Endothelial cell of umbilical vein (primary cell): ENCODE measurements at regions not wholly inside any gene's neighbourhood (a gene's known extent, or its start where the extent isn't known, plus 50 kb on each side); places are given as distances from the start of the nearest gene placed in this dataset.

Source experiments
- BruUV-seq: library from RNA; stranded (reverse); fragments of 400-500 nt; replicated peaks from 2 replicates; lab custom pipeline; 2021; lab: Mats Ljungman, UMichigan
- CTCF ChIA-PET: fragments of 300-600, 350-600 bp; sonication (Branson Sonifier 250); formaldehyde crosslinking; loops from one replicate; lab custom pipeline; 2021; ENCODE audit warnings: antibody characterized with exemption, inconsistent platforms; lab: Charles Lee
- POLR2A ChIA-PET: fragments of 300-600, 350-600 bp; sonication (Branson Sonifier 250); formaldehyde crosslinking; loops from one replicate; lab custom pipeline; 2021; ENCODE audit warnings: antibody characterized with exemption, inconsistent platforms; lab: Charles Lee
- DNase-seq: peaks from one replicate; pipeline ENCODE4 v3.0.0-alpha.2; 2011; ENCODE audit warnings: low read depth, low spot score
- FAIRE-seq: peaks from 2 replicates; lab custom pipeline; 2011; peaks lifted over from hg19 to GRCh38; lab: Jason Lieb, UNC
- H2AFZ ChIP-seq: 2 replicates; pipeline ENCODE4 v1.6.0; 2012; ENCODE audit warnings: low read depth, low read length, control low read depth, inconsistent platforms
- H3K27ac ChIP-seq: 2 replicates; pipeline ENCODE4 v1.5.1; 2011; ENCODE audit warnings: low read depth, mild to moderate bottlenecking, control low read depth, low read length, moderate library complexity; ENCODE audit not compliant: insufficient read depth
- H3K27me3 ChIP-seq, 2 experiments: 2 replicates each; pipeline versions ENCODE4 v1.6.0 to v1.6.1; 2011; ENCODE audit warnings: low read length in 2 of 2, mixed read lengths in 1 of 2; ENCODE audit not compliant: control insufficient read depth in 2 of 2, insufficient read depth in 2 of 2
- H3K36me3 ChIP-seq, 2 experiments: 2 replicates in 1 of 2; 3 replicates in 1 of 2; pipeline ENCODE4 v1.5.1; 2011; ENCODE audit warnings: low read length in 2 of 2, mild to moderate bottlenecking in 1 of 2, moderate library complexity in 1 of 2; ENCODE audit not compliant: control insufficient read depth in 2 of 2, insufficient read depth in 2 of 2; ENCODE audit errors: extremely low read depth in 1 of 2
- H3K4me1 ChIP-seq: 3 replicates; pipeline ENCODE4 v1.5.1; 2011; ENCODE audit warnings: mild to moderate bottlenecking, low read length; ENCODE audit not compliant: control insufficient read depth, insufficient read depth; ENCODE audit errors: extremely low read depth
- H3K4me2 ChIP-seq: 2 replicates; pipeline ENCODE4 v1.6.1; 2011; ENCODE audit warnings: low read length, control low read depth, mixed read lengths; ENCODE audit not compliant: insufficient read depth
- H3K4me3 ChIP-seq, 3 experiments: fragments of 200-600 bp in 1 of 3; sonication (generic), shearing (Covaris generic) in 1 of 3; replicated peaks in 1 of 3; 2 replicates each; pipeline ENCODE4 v1.5.1; 2011 to 2016; ENCODE audit warnings: control low read depth in 3 of 3, low read length in 3 of 3, mild to moderate bottlenecking in 2 of 3, inconsistent platforms in 1 of 3, low read depth in 1 of 3, moderate library complexity in 1 of 3; ENCODE audit not compliant: insufficient read depth in 1 of 3
- H3K79me2 ChIP-seq: 2 replicates; pipeline ENCODE4 v1.6.0; 2012; ENCODE audit warnings: low read length, inconsistent platforms; ENCODE audit not compliant: control insufficient read depth, insufficient read depth
- H3K9ac ChIP-seq: replicated peaks from 2 replicates; pipeline ENCODE3; 2011; ENCODE audit warnings: low read length, control low read depth; ENCODE audit not compliant: insufficient read depth; ENCODE audit errors: extremely low read depth
- H3K9me1 ChIP-seq: replicated peaks from 3 replicates; pipeline ENCODE4 v1.6.0; 2011; ENCODE audit warnings: mild to moderate bottlenecking, low read length; ENCODE audit not compliant: control insufficient read depth, insufficient read depth; ENCODE audit errors: extremely low read depth
- H3K9me3 ChIP-seq: replicated peaks from 2 replicates; pipeline ENCODE4 v1.5.1; 2012; ENCODE audit warnings: low read length, inconsistent platforms; ENCODE audit not compliant: control insufficient read depth, insufficient read depth
- H4K20me1 ChIP-seq: replicated peaks from 2 replicates; pipeline ENCODE3; 2011; ENCODE audit warnings: mild to moderate bottlenecking, low read length; ENCODE audit not compliant: control insufficient read depth, insufficient read depth; ENCODE audit errors: extremely low read depth
- CTCF ChIP-seq, 2 donors: IDR thresholded peaks; 1 replicate in 1 of 2; 2 replicates in 1 of 2; pipeline ENCODE4 v1.5.1; 2011; ENCODE audit warnings: low read length in 2 of 2, mild to moderate bottlenecking in 2 of 2, moderate library complexity in 2 of 2, control low read depth in 1 of 2, inconsistent platforms in 1 of 2, low read depth in 1 of 2; ENCODE audit not compliant: insufficient read depth in 1 of 2; ENCODE audit errors: extremely low read depth in 1 of 2
- EZH2 ChIP-seq: IDR thresholded peaks from 2 replicates; pipeline ENCODE4 v1.6.1; 2012; ENCODE audit warnings: borderline replicate concordance, low read depth, mild to moderate bottlenecking, moderate library complexity, low read length, inconsistent platforms; ENCODE audit not compliant: severe bottlenecking
- FOS ChIP-seq: IDR thresholded peaks from 2 replicates; pipeline ENCODE4 v1.6.1; 2011; ENCODE audit warnings: mild to moderate bottlenecking, low read length, moderate library complexity, borderline replicate concordance; ENCODE audit not compliant: insufficient read depth
- GATA2 ChIP-seq: IDR thresholded peaks from 2 replicates; pipeline ENCODE4 v1.7.0; 2011; ENCODE audit warnings: low read depth, mild to moderate bottlenecking, moderate library complexity, mixed read lengths, low read length; ENCODE audit not compliant: insufficient read length, insufficient read depth
- JUN ChIP-seq: IDR thresholded peaks from 2 replicates; pipeline ENCODE4 v1.6.1; 2011; ENCODE audit warnings: borderline replicate concordance, low read depth; ENCODE audit not compliant: insufficient read length, insufficient read depth
- MAX ChIP-seq: IDR thresholded peaks from 2 replicates; pipeline ENCODE4 v1.6.1; 2011; ENCODE audit not compliant: insufficient read depth, insufficient read length
- MYC ChIP-seq: IDR thresholded peaks from one replicate; pipeline ENCODE4 v1.6.1; 2011; ENCODE audit warnings: mild to moderate bottlenecking, low read depth, low read length
- POLR2A ChIP-seq: IDR thresholded peaks from 2 replicates; pipeline ENCODE4 v1.6.1; 2012; ENCODE audit warnings: low read depth, mild to moderate bottlenecking, control low read depth, low read length
- POLR2AphosphoS5 ChIP-seq: IDR thresholded peaks from 2 replicates; pipeline ENCODE4 v1.6.1; 2012; ENCODE audit warnings: low read depth, mild to moderate bottlenecking, control low read depth, low read length, moderate library complexity; ENCODE audit not compliant: insufficient read depth
- dilution Hi-C: fragments of 300-500 bp; cut with MboI; formaldehyde crosslinking; loops from one replicate; pipeline ENCODE4 v1.15.0; 2019; ENCODE audit warnings: low sequenced_read_pairs; ENCODE audit not compliant: extremely low pct_ligation_motif_present
- intact Hi-C: fragments of 100-400 bp; cut with micrococcal nuclease; formaldehyde crosslinking; loops from one replicate; pipeline ENCODE4 v1.10.0; 2022

- TF ChIP-seq MYC, result no peak
- no peak for TF ChIP-seq GATA2
- no peak for TF ChIP-seq CTCF (IDR thresholded peaks at IDR 0.05; ENCODE audit: extremely low read depth in 1 of 2, insufficient read depth in 1 of 2, low read depth in 1 of 2, low read length in 2 of 2)
- TF ChIP-seq POLR2AphosphoS5, result no peak
- TF ChIP-seq EZH2, result no peak
- TF ChIP-seq POLR2A, result no peak
- no peak for TF ChIP-seq JUN
- no peak for TF ChIP-seq MAX
- TF ChIP-seq FOS, result no peak
- BruUV-seq, result no TSS peak
- no peak for FAIRE-seq
- Histone ChIP-seq H4K20me1 (no peaks in the 10 kb centered on the region), H3K9ac (no peak overlapping the region), H3K36me3 (no peaks in the 10 kb centered on the region), H3K27me3 (no peaks in the 10 kb centered on the region), H3K4me3 (no peak overlapping the region), H3K9me3 (no peaks in the 10 kb centered on the region), H3K27ac (no peak overlapping the region), H3K79me2 (no peaks in the 10 kb centered on the region), H3K4me1 (peaks cover 2% of the 10 kb centered on the region), H3K9me1 (no peaks in the 10 kb centered on the region), H2AFZ (peak overlapping the region; percentile 31), H3K4me2 (no peak overlapping the region)
- dilution Hi-C loops, result no loop called here
- DNase-seq, result peak; percentile 20
- CTCF ChIA-PET, result no interaction called here
- intact Hi-C loops, result loop anchor here (10.0 kb wide), 1 partner anchor 122 kb away; no protein-coding TSS in a partner anchor
- POLR2A ChIA-PET, result no interaction called here
Measured at GRCh38 chr1:121443001-121443540, 258.3 kb downstream of the SRGAP2C start.
